VCaP (cell line): ENCODE measurements at regions not wholly inside any gene's neighbourhood (a gene's known extent, or its start where the extent isn't known, plus 50 kb on each side); places are given as distances from the start of the nearest gene placed in this dataset.

Experiments
- H3K27ac ChIP-seq: fragments of 450-650 bp; 2 replicates; pipeline ENCODE4 v1.5.1; 2017
- TF ChIP-seq, protein P1 (sequence below): fragments of 450-650 bp; conservative IDR thresholded peaks from 2 replicates; pipeline ENCODE4 v1.5.1; 2017; ENCODE audit warnings: mild to moderate bottlenecking, moderate library complexity

DNA sequence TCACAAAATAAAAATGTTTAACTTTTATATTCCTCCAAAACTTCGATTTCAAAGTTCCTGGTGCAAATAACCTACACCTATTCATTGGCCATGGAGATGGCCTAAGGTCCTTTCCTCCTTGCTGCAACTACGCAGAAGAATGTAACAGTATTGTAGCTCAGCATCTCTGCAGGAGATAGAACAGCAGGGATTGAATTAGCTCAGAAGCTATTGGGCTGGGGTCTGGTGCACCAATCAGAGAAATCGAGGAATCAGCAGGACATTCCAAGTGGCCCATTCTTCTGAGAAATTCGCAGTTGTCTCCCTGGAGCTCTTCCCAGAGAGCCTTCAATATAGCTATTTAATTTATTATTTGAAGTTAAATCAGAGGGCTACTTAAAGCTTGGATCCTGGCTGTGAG, 560.6 kb downstream of the GATA3 start:
- no peak overlapping the region for H3K27ac ChIP-seq
- TF ChIP-seq, protein P1, sequence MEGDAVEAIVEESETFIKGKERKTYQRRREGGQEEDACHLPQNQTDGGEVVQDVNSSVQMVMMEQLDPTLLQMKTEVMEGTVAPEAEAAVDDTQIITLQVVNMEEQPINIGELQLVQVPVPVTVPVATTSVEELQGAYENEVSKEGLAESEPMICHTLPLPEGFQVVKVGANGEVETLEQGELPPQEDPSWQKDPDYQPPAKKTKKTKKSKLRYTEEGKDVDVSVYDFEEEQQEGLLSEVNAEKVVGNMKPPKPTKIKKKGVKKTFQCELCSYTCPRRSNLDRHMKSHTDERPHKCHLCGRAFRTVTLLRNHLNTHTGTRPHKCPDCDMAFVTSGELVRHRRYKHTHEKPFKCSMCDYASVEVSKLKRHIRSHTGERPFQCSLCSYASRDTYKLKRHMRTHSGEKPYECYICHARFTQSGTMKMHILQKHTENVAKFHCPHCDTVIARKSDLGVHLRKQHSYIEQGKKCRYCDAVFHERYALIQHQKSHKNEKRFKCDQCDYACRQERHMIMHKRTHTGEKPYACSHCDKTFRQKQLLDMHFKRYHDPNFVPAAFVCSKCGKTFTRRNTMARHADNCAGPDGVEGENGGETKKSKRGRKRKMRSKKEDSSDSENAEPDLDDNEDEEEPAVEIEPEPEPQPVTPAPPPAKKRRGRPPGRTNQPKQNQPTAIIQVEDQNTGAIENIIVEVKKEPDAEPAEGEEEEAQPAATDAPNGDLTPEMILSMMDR, result no peak

GRCh38 chr10:8616166-8616565, 561.7 kb downstream of the GATA3 start:
- TF ChIP-seq, protein P1, result no peak
- no peak overlapping the region for H3K27ac ChIP-seq

DNA sequence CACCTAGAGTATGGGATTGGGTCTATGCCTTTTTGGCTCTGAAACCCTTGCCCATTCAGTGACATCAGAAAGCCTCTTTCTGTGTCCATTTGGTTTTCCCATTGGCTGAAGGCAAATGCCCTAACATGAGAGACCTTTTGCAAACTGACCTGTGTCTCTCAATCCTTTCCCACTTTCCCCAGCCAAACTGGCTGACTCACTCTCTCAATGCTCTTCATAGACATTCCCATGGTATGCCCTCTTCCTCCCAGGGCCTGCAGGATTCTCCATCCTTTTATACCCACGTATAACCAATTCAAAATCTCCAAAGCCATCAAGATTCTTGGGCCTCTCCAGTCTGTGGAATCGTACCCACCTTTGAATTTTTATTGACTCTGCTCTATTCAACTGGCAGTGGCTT, 563.3 kb downstream of the GATA3 start:
- no peak overlapping the region for H3K27ac ChIP-seq
- TF ChIP-seq, protein P1, result no peak

DNA sequence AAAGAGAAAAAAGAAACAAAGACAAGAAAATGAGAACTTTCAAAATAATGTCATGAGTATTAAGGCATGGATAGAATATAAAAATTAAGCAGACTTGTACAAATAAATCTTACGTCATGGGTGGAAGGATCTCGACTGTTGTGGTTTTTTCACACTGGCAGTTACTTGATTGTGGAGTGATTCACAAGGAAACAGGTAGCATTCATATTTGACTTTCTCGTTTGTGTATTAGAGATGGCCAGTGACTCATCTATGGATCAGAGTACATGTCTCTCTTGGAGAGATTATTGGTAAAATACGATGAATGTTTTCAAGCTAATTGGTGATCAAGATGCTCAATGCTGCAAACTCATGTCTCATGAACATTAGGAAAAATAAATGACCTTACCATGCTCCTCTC, 564.3 kb downstream of the GATA3 start:
- TF ChIP-seq, protein P1, result no peak

DNA sequence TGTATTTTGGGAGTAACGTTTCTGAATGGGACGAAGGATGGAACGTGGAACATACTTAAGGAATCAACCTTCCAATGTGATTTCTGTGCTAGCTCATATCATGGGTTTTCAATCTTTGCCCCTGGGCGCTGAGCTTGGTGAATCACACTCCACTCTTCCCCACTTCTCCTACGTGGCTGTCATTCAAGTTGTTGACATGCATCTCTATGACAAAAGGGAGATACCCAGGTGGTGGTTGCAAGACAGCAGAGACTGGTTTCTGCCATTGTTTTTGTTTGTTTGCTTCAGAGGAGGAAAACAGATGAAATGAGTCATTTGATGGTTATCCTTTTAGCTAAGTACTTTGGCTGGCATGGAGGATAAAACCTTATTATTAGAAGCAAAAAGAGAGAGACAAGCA, 573.9 kb downstream of the GATA3 start:
- no peak overlapping the region for H3K27ac ChIP-seq
- TF ChIP-seq, protein P1, result no peak

More for the DNA sequence above, 564.3 kb downstream of the GATA3 start:
- no peak overlapping the region for H3K27ac ChIP-seq

DNA sequence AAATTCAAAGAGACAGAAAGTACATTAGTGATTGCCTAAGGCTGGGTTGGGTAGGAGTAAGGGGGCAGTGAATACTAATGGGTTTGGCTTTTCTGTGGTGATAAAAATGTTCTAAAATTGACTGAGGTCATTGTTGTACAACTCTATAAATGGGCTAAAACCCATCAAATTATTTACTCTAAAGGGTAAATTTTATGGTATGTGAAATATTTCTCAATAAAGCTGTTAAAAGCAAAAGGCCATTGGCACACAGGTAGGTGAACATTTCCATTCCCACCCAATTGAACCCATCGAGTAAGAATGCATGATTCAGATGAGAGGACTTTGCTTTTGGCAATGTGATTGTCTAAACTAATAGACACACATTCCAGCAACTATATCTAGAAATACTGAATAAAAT, 579.4 kb downstream of the GATA3 start:
- TF ChIP-seq, protein P1, result no peak
- H3K27ac ChIP-seq, result no peak overlapping the region

DNA sequence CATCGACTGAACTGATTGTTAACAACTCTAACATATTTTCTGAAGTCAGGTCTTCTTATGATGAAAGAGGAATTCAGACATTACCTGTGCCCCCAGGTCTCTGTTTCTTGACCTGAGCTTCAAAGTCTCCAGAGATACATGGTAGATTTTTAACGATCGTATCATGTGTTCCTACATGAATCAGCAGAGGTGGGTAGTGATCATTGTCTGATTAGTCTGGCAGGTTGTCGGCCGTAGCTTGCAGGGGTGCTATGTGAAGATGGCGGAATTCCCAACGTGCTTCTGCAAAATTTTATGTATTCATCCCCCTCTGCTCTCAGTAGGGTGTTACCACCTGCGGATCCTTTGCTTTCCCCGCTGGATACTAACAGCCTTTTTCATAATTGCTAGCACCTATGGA, 581.9 kb downstream of the GATA3 start:
- no peak overlapping the region for H3K27ac ChIP-seq
- TF ChIP-seq, protein P1, result no peak

DNA sequence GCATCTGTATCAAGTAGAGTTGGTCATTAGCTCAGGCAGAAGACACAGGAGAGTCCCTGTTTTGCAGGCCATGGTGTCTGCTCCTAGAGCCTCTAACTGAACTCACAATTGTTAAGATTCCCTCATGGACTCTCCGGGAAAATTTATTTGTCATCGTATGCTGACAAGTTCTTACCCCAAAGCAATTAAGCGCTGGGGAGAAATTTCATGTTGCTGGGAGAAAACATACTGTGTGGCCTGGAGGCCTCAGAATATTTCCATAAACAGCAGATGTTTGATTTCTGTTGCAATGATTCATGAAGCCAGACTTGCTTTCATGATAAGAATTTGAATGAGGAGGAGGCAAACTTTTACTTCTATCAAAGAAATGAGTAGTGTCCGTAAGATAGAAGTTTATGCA, 583.2 kb downstream of the GATA3 start:
- H3K27ac ChIP-seq, result no peak overlapping the region
- TF ChIP-seq, protein P1, result no peak
